ENCODE measurements at regions not wholly inside any gene's neighbourhood (a gene's known extent, or its start where the extent isn't known, plus 50 kb on each side); places are given as distances from the start of the nearest gene placed in this dataset.

DNA sequence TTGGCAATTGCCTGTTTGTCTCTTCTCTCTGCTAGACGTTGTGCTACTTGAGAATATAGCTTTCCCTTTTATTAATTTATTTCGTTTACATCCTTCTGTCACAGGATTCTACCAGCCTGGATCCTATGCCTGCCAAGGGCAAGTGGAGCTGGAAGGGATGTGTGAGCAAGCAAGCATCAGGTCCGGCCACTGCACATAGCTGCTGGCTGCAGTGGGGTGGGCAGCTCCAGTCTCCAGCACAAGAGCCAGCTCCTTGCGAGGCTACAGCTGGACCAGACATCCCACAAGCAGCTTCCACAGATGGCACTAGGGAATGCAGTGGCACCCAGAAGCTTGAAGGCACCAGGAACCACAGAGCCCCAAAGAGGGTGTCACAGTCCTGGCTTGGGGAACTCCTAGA is 225.0 kb downstream of the KCNC2 start:
- no peak for TF ChIP-seq TCF7L2 (IDR thresholded peaks at IDR 0.05; ENCODE audit: low read depth, low read length)
- TF ChIP-seq POLR2AphosphoS5 (IDR thresholded peaks at IDR 0.05; ENCODE audit: low read depth, low read length) = no peak
- TF ChIP-seq, protein P1, sequence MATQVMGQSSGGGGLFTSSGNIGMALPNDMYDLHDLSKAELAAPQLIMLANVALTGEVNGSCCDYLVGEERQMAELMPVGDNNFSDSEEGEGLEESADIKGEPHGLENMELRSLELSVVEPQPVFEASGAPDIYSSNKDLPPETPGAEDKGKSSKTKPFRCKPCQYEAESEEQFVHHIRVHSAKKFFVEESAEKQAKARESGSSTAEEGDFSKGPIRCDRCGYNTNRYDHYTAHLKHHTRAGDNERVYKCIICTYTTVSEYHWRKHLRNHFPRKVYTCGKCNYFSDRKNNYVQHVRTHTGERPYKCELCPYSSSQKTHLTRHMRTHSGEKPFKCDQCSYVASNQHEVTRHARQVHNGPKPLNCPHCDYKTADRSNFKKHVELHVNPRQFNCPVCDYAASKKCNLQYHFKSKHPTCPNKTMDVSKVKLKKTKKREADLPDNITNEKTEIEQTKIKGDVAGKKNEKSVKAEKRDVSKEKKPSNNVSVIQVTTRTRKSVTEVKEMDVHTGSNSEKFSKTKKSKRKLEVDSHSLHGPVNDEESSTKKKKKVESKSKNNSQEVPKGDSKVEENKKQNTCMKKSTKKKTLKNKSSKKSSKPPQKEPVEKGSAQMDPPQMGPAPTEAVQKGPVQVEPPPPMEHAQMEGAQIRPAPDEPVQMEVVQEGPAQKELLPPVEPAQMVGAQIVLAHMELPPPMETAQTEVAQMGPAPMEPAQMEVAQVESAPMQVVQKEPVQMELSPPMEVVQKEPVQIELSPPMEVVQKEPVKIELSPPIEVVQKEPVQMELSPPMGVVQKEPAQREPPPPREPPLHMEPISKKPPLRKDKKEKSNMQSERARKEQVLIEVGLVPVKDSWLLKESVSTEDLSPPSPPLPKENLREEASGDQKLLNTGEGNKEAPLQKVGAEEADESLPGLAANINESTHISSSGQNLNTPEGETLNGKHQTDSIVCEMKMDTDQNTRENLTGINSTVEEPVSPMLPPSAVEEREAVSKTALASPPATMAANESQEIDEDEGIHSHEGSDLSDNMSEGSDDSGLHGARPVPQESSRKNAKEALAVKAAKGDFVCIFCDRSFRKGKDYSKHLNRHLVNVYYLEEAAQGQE (IDR thresholded peaks at IDR 0.05; ENCODE audit: insufficient read depth in 1 of 2, low read depth in 2 of 2, low read length in 1 of 2) = no peak
- no peak for TF ChIP-seq SIN3A (IDR thresholded peaks at IDR 0.05; ENCODE audit: borderline replicate concordance, insufficient read depth, low read depth, low read length)
- no peak for TF ChIP-seq CTCF (IDR thresholded peaks at IDR 0.05)
- Histone ChIP-seq H3K27ac (ENCODE audit: low read length) (no peak overlapping the region), H3K4me1 (ENCODE audit: control insufficient read depth, insufficient read depth, low read length) (peaks cover 3% of the 10 kb centered on the region; the same call in 1 of the 2 replicates), H3K27me3 (ENCODE audit: control insufficient read depth, insufficient read depth, low read length) (no peaks in the 10 kb centered on the region), H3K9me3 (ENCODE audit: control insufficient read depth, insufficient read depth, low read depth, low read length) (no peaks in the 10 kb centered on the region), H3K4me3 (ENCODE audit: low read depth in 2 of 2, low read length in 2 of 2) (no peak overlapping the region), H3K36me3 (ENCODE audit: control insufficient read depth, insufficient read depth, low read length) (no peaks in the 10 kb centered on the region)
- in situ Hi-C loops (cut with HindIII; ENCODE audit: low pct_unique_long_range_greater_than_20kb, low sequenced_read_pairs) = no loop called here
- no TSS peak for BruUV-seq (replicated peaks)
- ChIA-PET CTCF (no interaction called here), POLR2A (no interaction called here)
- no peak for DNase-seq (ENCODE audit: low read depth, low spot score)
- ATAC-seq = no peak
- intact Hi-C loops (cut with micrococcal nuclease; ENCODE audit: unreplicated experiment) = no loop called here

DNA sequence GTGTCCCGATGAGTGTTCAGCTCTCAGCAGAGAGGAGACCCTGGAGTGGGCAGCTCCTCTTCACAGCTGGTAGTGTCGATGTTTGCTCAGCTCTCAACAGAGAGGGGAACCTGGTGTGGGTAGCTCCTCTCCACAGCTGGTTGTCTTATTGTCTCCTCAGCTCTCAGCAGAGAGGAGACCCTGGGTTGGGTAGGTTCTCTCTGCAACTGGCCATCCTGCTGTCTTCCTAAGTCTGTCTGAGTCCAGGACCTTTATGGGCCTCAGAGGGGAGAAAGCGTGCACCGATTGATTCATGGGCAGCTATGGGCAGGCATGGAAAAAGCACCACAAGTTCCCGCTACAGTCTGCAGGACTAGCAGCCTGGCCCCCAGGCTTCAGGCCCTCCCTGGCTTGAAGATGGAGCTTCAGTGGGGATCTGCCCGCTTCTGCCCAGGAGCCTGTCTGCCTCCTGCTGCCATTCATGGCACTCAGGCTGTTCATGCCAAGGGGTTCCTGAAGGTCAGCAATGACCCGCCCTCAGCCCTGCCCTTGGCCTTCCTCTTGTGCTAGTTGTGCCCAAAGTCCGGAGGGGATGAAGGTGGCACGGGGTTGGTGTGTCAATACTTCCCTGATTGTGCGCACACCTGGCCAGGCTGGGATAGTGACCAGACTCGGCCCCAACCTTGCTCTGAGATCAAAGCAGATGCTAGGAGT is 224.2 kb downstream of the KCNC2 start:
- CTCF ChIA-PET = no interaction called here

More for the DNA sequence above, 224.2 kb downstream of the KCNC2 start:
- no peaks in the 10 kb centered on the region for H3K36me3 ChIP-seq (ENCODE audit: control insufficient read depth, insufficient read depth, low read length)
- no peak overlapping the region for H3K4me3 ChIP-seq (ENCODE audit: low read depth in 2 of 2, low read length in 2 of 2)
- ATAC-seq (no peak), DNase-seq (ENCODE audit: low read depth, low spot score) (no peak)
- no TSS peak for BruUV-seq (replicated peaks)
- POLR2A ChIA-PET = no interaction called here
- in situ Hi-C loops (cut with HindIII; ENCODE audit: low pct_unique_long_range_greater_than_20kb, low sequenced_read_pairs) (no loop called here), intact Hi-C loops (cut with micrococcal nuclease; ENCODE audit: unreplicated experiment) (no loop called here)
- H3K9me3 ChIP-seq (ENCODE audit: control insufficient read depth, insufficient read depth, low read depth, low read length) = no peaks in the 10 kb centered on the region
- H3K27ac ChIP-seq (ENCODE audit: low read length) = no peak overlapping the region; the same call in 1 of the 2 replicates
- no peak for TF ChIP-seq POLR2AphosphoS5 (IDR thresholded peaks at IDR 0.05; ENCODE audit: low read depth, low read length)
- TF ChIP-seq TCF7L2 (IDR thresholded peaks at IDR 0.05; ENCODE audit: low read depth, low read length) = no peak
- no peak for TF ChIP-seq CTCF (IDR thresholded peaks at IDR 0.05)
- TF ChIP-seq, protein P1 (IDR thresholded peaks at IDR 0.05; ENCODE audit: insufficient read depth in 1 of 2, low read depth in 2 of 2, low read length in 1 of 2) = no peak
- TF ChIP-seq SIN3A (IDR thresholded peaks at IDR 0.05; ENCODE audit: borderline replicate concordance, insufficient read depth, low read depth, low read length) = no peak
- peaks cover 3% of the 10 kb centered on the region; the same call in 1 of the 2 replicates for H3K4me1 ChIP-seq (ENCODE audit: control insufficient read depth, insufficient read depth, low read length)
- no peaks in the 10 kb centered on the region for H3K27me3 ChIP-seq (ENCODE audit: control insufficient read depth, insufficient read depth, low read length)
